DND-41 (cell line): ENCODE measurements at regions not wholly inside any gene's neighbourhood (a gene's known extent, or its start where the extent isn't known, plus 50 kb on each side); places are given as distances from the start of the nearest gene placed in this dataset.

Experiments
- ATAC-seq: fragments of 200-7000 bp; cut with Tn5 transposase; 3 replicates; pipeline ENCODE4 v1.9.1; 2021; ENCODE audit warnings: low read depth; ENCODE audit not compliant: insufficient read depth
- DNase-seq: peaks from one replicate; pipeline ENCODE4 v3.0.0-alpha.2; 2020
- H2AFZ ChIP-seq: 2 replicates; pipeline ENCODE4 v1.6.0; 2012; ENCODE audit warnings: low read depth, low read length
- H3K27ac ChIP-seq: 2 replicates; pipeline ENCODE4 v1.5.1; 2012; ENCODE audit warnings: low read length, inconsistent platforms
- H3K27me3 ChIP-seq: fragments of 200-600 bp; sonication (generic); 2 replicates; pipeline ENCODE4 v1.6.0; 2012; ENCODE audit warnings: low read length, mild to moderate bottlenecking, inconsistent platforms; ENCODE audit not compliant: insufficient read depth, poor library complexity
- H3K36me3 ChIP-seq: 2 replicates; pipeline ENCODE4 v1.5.1; 2012; ENCODE audit warnings: low read length, inconsistent platforms; ENCODE audit not compliant: insufficient read depth
- H3K4me1 ChIP-seq: 2 replicates; pipeline ENCODE4 v1.5.1; 2012; ENCODE audit warnings: mild to moderate bottlenecking, low read length; ENCODE audit not compliant: insufficient read depth
- H3K4me2 ChIP-seq: 2 replicates; pipeline ENCODE4 v1.6.0; 2012; ENCODE audit warnings: mild to moderate bottlenecking, moderate library complexity, low read length, inconsistent platforms; ENCODE audit not compliant: insufficient read depth
- H3K4me3 ChIP-seq, 2 experiments: fragments of 200-600 bp in 1 of 2; shearing (Covaris generic) in 1 of 2; 2 replicates each; pipeline ENCODE4 v1.5.1; 2012 to 2016; ENCODE audit warnings: inconsistent platforms in 2 of 2, low read length in 2 of 2, mild to moderate bottlenecking in 2 of 2, low read depth in 1 of 2, moderate library complexity in 1 of 2
- H3K79me2 ChIP-seq: 2 replicates; pipeline ENCODE4 v1.6.0; 2012; ENCODE audit warnings: low read length, inconsistent platforms; ENCODE audit not compliant: insufficient read depth
- H3K9ac ChIP-seq: 2 replicates; pipeline ENCODE4 v1.6.0; 2012; ENCODE audit warnings: low read depth, mild to moderate bottlenecking, inconsistent platforms, low read length, moderate library complexity
- H3K9me3 ChIP-seq: 2 replicates; pipeline ENCODE4 v1.5.1; 2012; ENCODE audit warnings: low read length, moderate library complexity, mild to moderate bottlenecking, inconsistent platforms; ENCODE audit not compliant: insufficient read depth, severe bottlenecking
- H4K20me1 ChIP-seq: 2 replicates; pipeline ENCODE4 v1.6.0; 2012; ENCODE audit warnings: low read length; ENCODE audit not compliant: insufficient read depth
- EZH2 ChIP-seq: IDR thresholded peaks from 3 replicates; pipeline ENCODE4 v1.6.1; 2012; ENCODE audit warnings: borderline replicate concordance, low read depth, mild to moderate bottlenecking, moderate library complexity, low read length, inconsistent platforms; ENCODE audit not compliant: severe bottlenecking
- TF ChIP-seq, protein P1 (sequence below): IDR thresholded peaks from 2 replicates; pipeline ENCODE4 v1.5.1; 2012; ENCODE audit warnings: borderline replicate concordance, low read length, moderate library complexity, mild to moderate bottlenecking; ENCODE audit not compliant: poor library complexity, severe bottlenecking; ENCODE audit errors: extremely low read depth

DNA sequence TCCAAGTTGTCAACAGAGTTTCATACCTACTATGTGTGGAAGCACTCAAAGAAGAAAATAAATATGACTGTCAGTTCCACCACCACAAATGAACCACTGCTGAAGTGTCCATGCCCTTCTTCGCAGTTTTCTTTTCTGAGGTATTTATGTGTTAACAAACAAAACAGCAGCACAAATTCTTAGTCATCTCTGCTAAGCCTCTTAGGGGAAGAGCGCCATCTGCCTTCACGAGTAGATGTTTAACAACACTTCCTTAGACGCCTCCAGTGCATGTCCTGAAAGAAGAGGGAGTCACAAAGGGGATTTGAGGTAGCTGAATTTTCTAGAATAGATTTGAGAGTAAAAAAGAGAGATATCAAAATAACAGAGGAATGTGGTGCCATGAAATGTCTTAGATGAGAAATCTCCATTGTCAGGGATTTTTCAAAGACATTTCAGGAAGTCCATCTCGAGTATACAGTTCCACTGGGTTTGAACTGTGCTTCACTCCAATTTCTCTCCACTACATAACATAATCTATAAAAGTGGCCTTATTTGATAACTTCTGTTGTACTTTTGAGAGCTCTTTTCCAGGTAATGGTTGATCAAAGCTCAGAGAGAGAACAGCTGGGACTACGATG lies 775.3 kb upstream of the POM121L12 start:
- TF ChIP-seq, protein P1, sequence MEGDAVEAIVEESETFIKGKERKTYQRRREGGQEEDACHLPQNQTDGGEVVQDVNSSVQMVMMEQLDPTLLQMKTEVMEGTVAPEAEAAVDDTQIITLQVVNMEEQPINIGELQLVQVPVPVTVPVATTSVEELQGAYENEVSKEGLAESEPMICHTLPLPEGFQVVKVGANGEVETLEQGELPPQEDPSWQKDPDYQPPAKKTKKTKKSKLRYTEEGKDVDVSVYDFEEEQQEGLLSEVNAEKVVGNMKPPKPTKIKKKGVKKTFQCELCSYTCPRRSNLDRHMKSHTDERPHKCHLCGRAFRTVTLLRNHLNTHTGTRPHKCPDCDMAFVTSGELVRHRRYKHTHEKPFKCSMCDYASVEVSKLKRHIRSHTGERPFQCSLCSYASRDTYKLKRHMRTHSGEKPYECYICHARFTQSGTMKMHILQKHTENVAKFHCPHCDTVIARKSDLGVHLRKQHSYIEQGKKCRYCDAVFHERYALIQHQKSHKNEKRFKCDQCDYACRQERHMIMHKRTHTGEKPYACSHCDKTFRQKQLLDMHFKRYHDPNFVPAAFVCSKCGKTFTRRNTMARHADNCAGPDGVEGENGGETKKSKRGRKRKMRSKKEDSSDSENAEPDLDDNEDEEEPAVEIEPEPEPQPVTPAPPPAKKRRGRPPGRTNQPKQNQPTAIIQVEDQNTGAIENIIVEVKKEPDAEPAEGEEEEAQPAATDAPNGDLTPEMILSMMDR = no peak
- TF ChIP-seq EZH2 = no peak
- Histone ChIP-seq H4K20me1 (no peaks in the 10 kb centered on the region), H3K4me2 (no peak overlapping the region), H2AFZ (no peak overlapping the region), H3K27me3 (no peaks in the 10 kb centered on the region), H3K9ac (no peak overlapping the region), H3K36me3 (no peaks in the 10 kb centered on the region), H3K4me1 (no peaks in the 10 kb centered on the region), H3K9me3 (no peaks in the 10 kb centered on the region), H3K27ac (no peak overlapping the region), H3K79me2 (no peaks in the 10 kb centered on the region), H3K4me3 (no peak overlapping the region)
- ATAC-seq (no peak), DNase-seq (no peak)

DNA sequence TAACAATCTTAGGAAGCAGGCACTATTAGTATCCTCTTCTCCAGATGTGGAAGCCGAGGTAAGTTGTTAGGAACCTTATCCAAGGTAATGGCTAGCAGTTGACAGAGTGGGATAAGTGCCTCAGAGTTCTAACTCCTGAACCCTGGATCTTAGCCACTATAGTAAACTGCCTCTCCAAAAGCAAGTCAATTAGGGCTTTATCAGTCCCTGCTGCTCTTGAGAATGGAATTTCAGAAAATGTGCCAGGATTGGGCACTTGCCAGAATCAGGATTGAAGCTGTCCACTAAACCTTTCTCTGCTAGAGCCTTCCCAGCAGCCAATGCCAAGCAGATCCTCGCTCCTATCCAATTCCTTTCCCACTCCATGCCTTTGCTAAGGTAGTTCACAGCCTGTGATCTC lies 777.5 kb upstream of the POM121L12 start:
- Histone ChIP-seq H3K79me2 (no peaks in the 10 kb centered on the region), H3K4me3 (no peak overlapping the region), H3K36me3 (no peaks in the 10 kb centered on the region), H3K4me2 (no peak overlapping the region), H4K20me1 (no peaks in the 10 kb centered on the region), H2AFZ (no peak overlapping the region), H3K9me3 (no peaks in the 10 kb centered on the region), H3K4me1 (no peaks in the 10 kb centered on the region), H3K27me3 (no peaks in the 10 kb centered on the region), H3K27ac (no peak overlapping the region), H3K9ac (no peak overlapping the region)
- ATAC-seq (no peak), DNase-seq (no peak)
- TF ChIP-seq, protein P1 = no peak
- TF ChIP-seq EZH2 = no peak

DNA sequence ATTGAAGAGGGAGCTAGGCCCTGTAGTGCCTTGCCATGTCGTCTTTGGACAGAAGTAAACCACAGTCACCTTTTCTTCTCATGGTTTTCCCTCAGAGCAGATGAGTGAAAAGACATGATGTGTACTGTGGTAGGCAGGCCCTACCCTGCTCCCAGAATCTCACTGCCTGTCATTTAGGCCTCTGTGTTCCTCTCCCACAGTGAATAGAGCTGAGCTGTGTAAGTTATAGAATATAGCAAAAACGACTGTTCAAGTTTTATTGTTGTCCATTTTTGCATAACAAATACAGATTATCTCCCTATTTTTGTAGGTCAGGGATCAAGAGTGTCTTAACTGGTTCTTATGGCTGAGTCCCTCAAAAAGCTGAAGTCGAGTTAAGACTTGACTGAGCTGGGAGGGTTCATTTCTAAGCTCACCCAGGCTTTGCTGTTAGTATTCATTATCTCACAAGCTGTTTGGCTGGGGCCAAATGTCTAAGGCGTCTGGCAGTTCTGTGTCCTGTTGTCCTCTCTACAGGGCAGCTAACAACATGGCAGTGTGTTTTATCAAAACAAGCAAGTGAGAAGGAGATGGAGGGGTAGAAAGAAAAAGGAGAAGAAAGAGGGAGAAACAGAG lies 780.9 kb upstream of the POM121L12 start:
- TF ChIP-seq, protein P1 = no peak
- no peak for TF ChIP-seq EZH2
- Histone ChIP-seq H3K36me3 (no peaks in the 10 kb centered on the region), H4K20me1 (no peaks in the 10 kb centered on the region), H3K4me3 (no peak overlapping the region), H2AFZ (no peak overlapping the region), H3K27me3 (no peaks in the 10 kb centered on the region), H3K4me2 (no peak overlapping the region), H3K9ac (no peak overlapping the region), H3K4me1 (no peaks in the 10 kb centered on the region), H3K9me3 (no peaks in the 10 kb centered on the region), H3K27ac (no peak overlapping the region), H3K79me2 (no peaks in the 10 kb centered on the region)
- no peak for ATAC-seq
- no peak for DNase-seq
